ENCODE measurements at regions not wholly inside any gene's neighbourhood (a gene's known extent, or its start where the extent isn't known, plus 50 kb on each side); places are given as distances from the start of the nearest gene placed in this dataset.

GRCh38 chr13:74413482-74413881 lies 279.3 kb upstream of the KLF12 start:
- TF ChIP-seq BHLHE40 (IDR thresholded peaks at IDR 0.05; ENCODE audit: low read length) (no peak), ZNF311 (CRISPR knock-in tag; IDR thresholded peaks at IDR 0.05) (no peak)

Data from K562 (cell line).